ENCODE measurements at regions not wholly inside any gene's neighbourhood (a gene's known extent, or its start where the extent isn't known, plus 50 kb on each side); places are given as distances from the start of the nearest gene placed in this dataset.
A peak's percentile ranks its signal among the peaks of the same experiment; 100 is the strongest.

DNA sequence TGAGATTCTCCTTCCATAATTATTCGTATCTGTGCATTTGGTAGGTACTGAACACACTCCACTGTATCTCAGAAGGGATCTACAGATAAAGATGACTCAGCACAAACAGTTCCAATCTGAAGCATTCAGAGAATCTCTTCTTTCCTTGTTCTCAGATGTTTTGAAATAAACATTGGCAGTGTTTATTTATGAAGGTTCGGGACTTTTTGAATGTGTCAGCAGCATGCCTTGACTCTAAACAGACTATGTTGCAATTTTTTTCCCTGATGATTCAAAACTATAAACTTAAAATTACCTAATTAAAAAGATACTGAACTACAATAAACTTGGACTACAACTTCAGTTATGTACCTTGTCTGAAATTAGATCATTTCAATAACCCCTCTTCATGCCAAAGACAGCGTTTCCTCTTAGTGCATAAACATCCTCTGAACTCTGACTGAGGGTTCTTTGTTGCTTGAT lies 612.9 kb upstream of the TBL1XR1 start:
- H3K4me3 ChIP-seq (ENCODE audit: low read depth, low read length), result no peak overlapping the region
- ChIA-PET POLR2A (no interaction called here), CTCF (no interaction called here)
- TF ChIP-seq, protein P1, sequence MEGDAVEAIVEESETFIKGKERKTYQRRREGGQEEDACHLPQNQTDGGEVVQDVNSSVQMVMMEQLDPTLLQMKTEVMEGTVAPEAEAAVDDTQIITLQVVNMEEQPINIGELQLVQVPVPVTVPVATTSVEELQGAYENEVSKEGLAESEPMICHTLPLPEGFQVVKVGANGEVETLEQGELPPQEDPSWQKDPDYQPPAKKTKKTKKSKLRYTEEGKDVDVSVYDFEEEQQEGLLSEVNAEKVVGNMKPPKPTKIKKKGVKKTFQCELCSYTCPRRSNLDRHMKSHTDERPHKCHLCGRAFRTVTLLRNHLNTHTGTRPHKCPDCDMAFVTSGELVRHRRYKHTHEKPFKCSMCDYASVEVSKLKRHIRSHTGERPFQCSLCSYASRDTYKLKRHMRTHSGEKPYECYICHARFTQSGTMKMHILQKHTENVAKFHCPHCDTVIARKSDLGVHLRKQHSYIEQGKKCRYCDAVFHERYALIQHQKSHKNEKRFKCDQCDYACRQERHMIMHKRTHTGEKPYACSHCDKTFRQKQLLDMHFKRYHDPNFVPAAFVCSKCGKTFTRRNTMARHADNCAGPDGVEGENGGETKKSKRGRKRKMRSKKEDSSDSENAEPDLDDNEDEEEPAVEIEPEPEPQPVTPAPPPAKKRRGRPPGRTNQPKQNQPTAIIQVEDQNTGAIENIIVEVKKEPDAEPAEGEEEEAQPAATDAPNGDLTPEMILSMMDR (IDR thresholded peaks at IDR 0.05; ENCODE audit: insufficient read depth, low read length, missing control alignments), result no peak
- DNase-seq (ENCODE audit: low read depth, low spot score), result peak; percentile 74

DNA sequence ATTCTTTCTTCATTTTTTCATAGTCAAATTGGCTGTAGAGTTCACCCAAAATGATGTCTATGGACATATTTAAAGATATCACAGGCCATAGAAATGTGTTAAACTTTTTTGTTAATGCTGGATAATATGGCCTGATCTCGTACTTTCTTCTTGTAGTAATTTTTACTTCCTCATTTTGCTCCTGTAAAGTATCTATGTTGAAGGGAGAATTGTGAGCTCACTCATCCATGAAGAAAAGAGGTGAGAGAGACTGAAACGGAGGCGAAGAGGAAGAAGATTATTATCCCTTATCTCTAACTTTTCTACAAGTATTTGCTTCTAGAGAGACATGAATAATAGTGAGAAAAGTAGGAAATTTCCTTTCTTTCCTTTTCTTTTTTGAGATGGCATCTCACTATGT lies 613.8 kb upstream of the TBL1XR1 start:
- POLR2A ChIA-PET, result no interaction called here
- H3K4me3 ChIP-seq (ENCODE audit: low read depth, low read length), result no peak overlapping the region
- no peak for DNase-seq (ENCODE audit: low read depth, low spot score)
- CTCF ChIA-PET, result no interaction called here
- TF ChIP-seq, protein P1 (IDR thresholded peaks at IDR 0.05; ENCODE audit: insufficient read depth, low read length, missing control alignments), result no peak

DNA sequence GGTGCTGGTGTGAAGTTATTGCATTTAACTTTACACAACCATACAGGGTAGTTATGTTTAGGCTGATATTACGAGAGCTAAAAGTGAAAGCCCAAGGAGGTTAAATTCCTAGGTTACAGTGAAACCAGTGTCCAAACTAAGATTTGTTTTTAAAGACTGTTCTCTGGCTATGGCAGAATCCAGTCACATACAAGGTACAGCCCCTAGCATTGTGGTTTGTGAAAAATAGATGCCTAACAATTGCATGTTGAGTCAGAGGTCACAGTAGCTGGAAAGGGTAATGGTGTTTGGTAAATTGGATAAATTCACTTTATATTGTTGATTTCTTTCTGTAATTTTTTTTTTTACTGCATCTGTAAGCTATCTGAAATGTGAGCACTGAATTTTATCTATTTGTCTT lies 614.6 kb upstream of the TBL1XR1 start:
- TF ChIP-seq, protein P1 (IDR thresholded peaks at IDR 0.05; ENCODE audit: insufficient read depth, low read length, missing control alignments), result no peak
- ChIA-PET POLR2A (interaction anchor here (0.6 kb wide), 1 partner anchor 455 kb away, joined by 3 read pairs; no protein-coding TSS in a partner anchor), CTCF (no interaction called here)
- no peak overlapping the region for H3K4me3 ChIP-seq (ENCODE audit: low read depth, low read length)
- DNase-seq (ENCODE audit: low read depth, low spot score), result no peak

DNA sequence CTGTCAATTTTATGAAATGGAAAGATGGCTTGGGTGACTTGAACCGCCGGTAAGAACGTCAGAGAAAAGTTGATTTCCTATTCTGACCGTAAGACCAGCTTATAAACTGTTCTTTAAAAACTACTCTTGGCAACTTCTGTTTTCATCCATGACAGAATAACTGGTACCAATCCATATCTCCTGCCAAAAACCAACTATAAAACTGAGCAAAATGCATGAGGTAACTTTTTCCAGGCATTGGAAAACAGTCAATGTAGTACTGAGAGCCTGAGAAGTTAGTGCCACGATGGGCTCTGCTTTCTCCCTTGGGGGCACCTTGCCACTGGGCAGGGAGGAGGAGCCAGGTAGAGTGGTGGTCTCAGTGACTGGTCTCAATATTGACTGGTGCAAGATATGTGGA lies 615.2 kb upstream of the TBL1XR1 start:
- POLR2A ChIA-PET, result no interaction called here
- CTCF ChIA-PET, result interaction anchor here (1.0 kb wide), 1 partner anchor 762 kb away, joined by 3 read pairs; no protein-coding TSS in a partner anchor
- DNase-seq (ENCODE audit: low read depth, low spot score), result no peak
- no peak overlapping the region for H3K4me3 ChIP-seq (ENCODE audit: low read depth, low read length)
- TF ChIP-seq, protein P1 (IDR thresholded peaks at IDR 0.05; ENCODE audit: insufficient read depth, low read length, missing control alignments), result no peak

DNA sequence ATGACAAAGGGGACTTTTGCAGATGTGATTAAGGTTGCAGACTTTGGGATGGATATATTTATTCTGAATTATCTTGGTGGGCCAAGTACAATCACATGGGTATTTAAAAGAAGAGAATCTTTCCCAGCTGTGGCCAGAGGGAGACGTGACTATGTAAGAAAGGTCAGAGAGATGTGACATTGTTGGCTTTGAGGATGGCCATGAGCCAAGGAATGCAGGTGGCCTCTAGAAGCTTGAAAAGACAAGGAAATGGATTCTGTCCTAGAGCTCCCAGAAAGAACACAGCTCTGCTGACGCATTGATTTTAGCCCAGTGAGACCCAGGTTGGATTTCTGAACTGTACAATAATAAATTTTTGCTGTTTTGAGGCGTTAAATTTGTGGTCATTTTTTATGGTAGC lies 616.0 kb upstream of the TBL1XR1 start:
- POLR2A ChIA-PET, result no interaction called here
- TF ChIP-seq, protein P1 (IDR thresholded peaks at IDR 0.05; ENCODE audit: insufficient read depth, low read length, missing control alignments), result no peak
- DNase-seq (ENCODE audit: low read depth, low spot score), result no peak
- CTCF ChIA-PET, result interaction anchor here (1.0 kb wide), 1 partner anchor 763 kb away, joined by 3 read pairs; no protein-coding TSS in a partner anchor
- H3K4me3 ChIP-seq (ENCODE audit: low read depth, low read length), result no peak overlapping the region

DNA sequence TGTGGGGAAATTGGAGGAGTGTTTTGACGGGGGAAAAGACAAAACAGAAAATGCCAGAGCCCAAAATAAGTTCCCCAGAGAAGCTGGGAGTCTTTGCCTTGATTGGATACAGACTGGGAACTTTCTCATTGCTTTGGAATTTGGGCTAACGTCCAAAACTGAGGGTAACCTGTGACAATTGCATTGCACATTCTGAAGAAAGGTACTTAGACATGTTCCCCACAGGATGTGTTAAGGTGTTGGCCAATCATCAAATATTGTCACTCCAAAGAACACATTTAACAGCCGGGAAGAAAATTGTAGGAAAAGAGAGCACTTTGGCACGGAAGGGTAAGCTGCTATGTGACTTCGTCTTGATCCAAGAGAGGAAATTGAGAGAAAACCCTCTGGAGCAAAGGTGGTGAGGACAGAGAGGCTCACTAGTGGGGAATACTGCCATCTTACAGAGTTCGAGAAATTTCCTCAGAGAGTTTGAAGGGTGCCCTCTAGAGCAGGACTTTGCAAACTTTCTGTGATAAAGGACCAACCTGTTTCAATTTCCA lies 619.5 kb upstream of the TBL1XR1 start:
- H3K4me3 ChIP-seq (ENCODE audit: low read depth, low read length), result no peak overlapping the region
- CTCF ChIA-PET, result interaction anchor here (2.0 kb wide), 1 partner anchor 10 kb away, joined by 6 read pairs; no protein-coding TSS in a partner anchor
- POLR2A ChIA-PET, result no interaction called here
- TF ChIP-seq, protein P1 (IDR thresholded peaks at IDR 0.05; ENCODE audit: insufficient read depth, low read length, missing control alignments), result peak; percentile 14
- DNase-seq (ENCODE audit: low read depth, low spot score), result no peak

Data from AG04449 (cell line).